T-cell (primary cell): ENCODE measurements at regions not wholly inside any gene's neighbourhood (a gene's known extent, or its start where the extent isn't known, plus 50 kb on each side); places are given as distances from the start of the nearest gene placed in this dataset.

Source experiments
- ATAC-seq, 4 experiments: fragments of 200-7000 bp in 3 of 4; fragments of 150-1000 bp in 1 of 4; cut with Tn5 transposase; replicated peaks in 1 of 4; 1 replicate in 3 of 4; 2 replicates in 1 of 4; pipeline ENCODE4 v1.10.0; 2021; ENCODE audit warnings: moderate library complexity in 3 of 4, mild to moderate bottlenecking in 2 of 4, moderate number of reproducible peaks in 1 of 4
- CTCF ChIA-PET, 2 donors: fragments of 300-600 bp; sonication (Branson Sonifier 250); formaldehyde crosslinking; loops; one replicate each; lab custom pipeline; 2022; ENCODE audit warnings: antibody characterized with exemption in 2 of 2; lab: Charles Lee
- POLR2A ChIA-PET, 2 donors: fragments of 300-600 bp; sonication (Branson Sonifier 250); formaldehyde crosslinking; loops; one replicate each; lab custom pipeline; 2022; ENCODE audit warnings: antibody characterized with exemption in 2 of 2; lab: Charles Lee
- DNase-seq, 35 experiments: peaks; one replicate each; pipeline versions ENCODE4 v3.0.0 to v3.0.0-alpha.2; 2013 to 2023
- H3K27ac ChIP-seq: one replicate; pipeline ENCODE4 v1.5.1; 2013; ENCODE audit warnings: low read length
- H3K27me3 ChIP-seq, 2 experiments: replicated peaks in 1 of 2; 1 replicate in 1 of 2; 2 replicates in 1 of 2; pipeline versions ENCODE4 v1.6.1 to v1.7.0; 2013; ENCODE audit warnings: low read length in 1 of 2, mixed read lengths in 1 of 2; ENCODE audit not compliant: control insufficient read depth in 2 of 2, insufficient read depth in 2 of 2; ENCODE audit errors: extremely low read depth in 1 of 2
- H3K36me3 ChIP-seq, 2 donors: 1 replicate in 1 of 2; 2 replicates in 1 of 2; pipeline versions ENCODE4 v1.6.1 to v1.7.0; 2013; ENCODE audit warnings: low read length in 1 of 2; ENCODE audit not compliant: control insufficient read depth in 2 of 2, insufficient read depth in 1 of 2; ENCODE audit errors: extremely low read depth in 1 of 2
- H3K4me1 ChIP-seq, 2 experiments: 1 replicate in 1 of 2; 2 replicates in 1 of 2; pipeline versions ENCODE4 v1.6.1 to v1.7.0; 2013; ENCODE audit warnings: low read length in 2 of 2, mixed read lengths in 1 of 2; ENCODE audit not compliant: insufficient read depth in 2 of 2, control insufficient read depth in 1 of 2; ENCODE audit errors: extremely low read depth in 1 of 2
- H3K4me3 ChIP-seq, 2 donors: 1 replicate in 1 of 2; 2 replicates in 1 of 2; pipeline versions ENCODE4 v1.5.1 to v1.7.0; 2013; ENCODE audit warnings: mild to moderate bottlenecking in 2 of 2, low read length in 1 of 2, moderate library complexity in 1 of 2; ENCODE audit not compliant: control insufficient read depth in 1 of 2; ENCODE audit errors: extremely low read depth in 1 of 2
- H3K9me3 ChIP-seq: 2 replicates; pipeline ENCODE4 v1.7.0; 2013
- H3K27ac Mint-ChIP-seq, 2 donors: one replicate each; pipeline ENCODE4 v1.8.0; 2020 to 2021; ENCODE audit warnings: mild to moderate bottlenecking in 2 of 2, mixed read lengths in 2 of 2
- H3K27me3 Mint-ChIP-seq, 2 donors: one replicate each; pipeline ENCODE4 v1.8.0; 2021 to 2022; ENCODE audit warnings: mixed read lengths in 2 of 2
- H3K36me3 Mint-ChIP-seq: one replicate; pipeline ENCODE4 v1.8.0; 2021; ENCODE audit warnings: mixed read lengths
- H3K4me1 Mint-ChIP-seq, 3 donors: one replicate each; pipeline ENCODE4 v1.8.0; 2020 to 2022; ENCODE audit warnings: mixed read lengths in 3 of 3, mild to moderate bottlenecking in 1 of 3
- H3K4me3 Mint-ChIP-seq, 3 donors: one replicate each; pipeline ENCODE4 v1.8.0; 2020 to 2022; ENCODE audit warnings: mild to moderate bottlenecking in 3 of 3, mixed read lengths in 3 of 3, moderate library complexity in 3 of 3
- H3K9me3 Mint-ChIP-seq, 3 donors: one replicate each; pipeline ENCODE4 v1.8.0; 2020 to 2022; ENCODE audit warnings: mixed read lengths in 3 of 3
- WGBS: methylation state at CpG from one replicate; pipeline ENCODE4 v1.1.5; 2013; ENCODE audit warnings: missing lambda C conversion rate; ENCODE audit not compliant: insufficient coverage; 5-methylcytosine and 5-hydroxymethylcytosine counted together

DNA sequence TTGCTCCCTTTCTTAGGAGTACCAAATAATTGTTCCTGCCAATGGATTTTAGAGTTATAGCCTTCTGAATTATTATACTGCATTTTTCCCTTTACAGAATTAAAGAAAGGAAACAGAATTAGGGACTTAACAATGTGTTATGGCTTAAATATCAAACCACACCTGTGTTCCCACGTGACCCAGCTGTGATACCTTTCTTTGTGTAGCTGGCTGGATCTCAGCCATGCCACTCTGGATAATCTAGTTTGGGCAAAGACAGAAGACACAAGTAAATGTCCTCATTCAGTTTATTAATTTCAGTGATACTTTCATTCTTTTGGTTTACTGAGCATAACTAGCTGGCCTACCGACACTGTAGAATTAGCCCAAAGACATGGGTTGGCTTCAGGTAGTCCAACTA lies 417.2 kb upstream of the ADAMTS16 start:
- H3K4me1 ChIP-seq = no peaks in the 10 kb centered on the region
- Mint-ChIP-seq H3K4me1 (no peaks in the 10 kb centered on the region), H3K27me3 (no peaks in the 10 kb centered on the region), H3K27ac (no peak overlapping the region), H3K36me3 (no peaks in the 10 kb centered on the region), H3K4me3 (no peak overlapping the region), H3K9me3 (peaks cover 6 to 27% (median 15%) of the 10 kb centered on the region in 3 donors)
- POLR2A ChIA-PET = no interaction called here
- CTCF ChIA-PET = no interaction called here
- ATAC-seq (no peak), DNase-seq (no peak)
- H3K27ac ChIP-seq = no peak overlapping the region
- no peaks in the 10 kb centered on the region for H3K9me3 ChIP-seq
- 57% methylated on average over 1 of the region's 2 CpGs for WGBS
- no peaks in the 10 kb centered on the region for H3K36me3 ChIP-seq
- H3K4me3 ChIP-seq = no peak overlapping the region
- H3K27me3 ChIP-seq = no peaks in the 10 kb centered on the region

DNA sequence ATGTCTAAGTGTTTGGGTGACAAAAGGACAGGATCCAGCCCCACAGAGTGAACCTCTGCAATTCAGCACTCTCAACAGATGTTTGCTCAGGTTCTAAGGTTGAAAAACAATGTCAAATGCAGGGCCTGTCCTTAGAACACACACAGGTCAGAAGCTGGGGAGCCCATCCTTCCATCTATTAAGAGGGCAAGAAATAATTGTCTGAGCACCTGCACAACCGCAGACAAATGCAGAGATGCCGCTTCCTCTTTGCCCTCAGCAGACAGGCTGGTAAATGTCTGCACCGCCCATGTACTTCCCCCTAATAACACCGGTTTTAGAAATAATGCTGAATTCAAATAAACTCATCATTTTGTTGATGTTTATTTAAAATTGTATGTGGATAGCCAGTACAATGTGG lies 414.5 kb upstream of the ADAMTS16 start:
- Histone ChIP-seq H3K4me1 (no peaks in the 10 kb centered on the region), H3K4me3 (no peak overlapping the region), H3K27ac (no peak overlapping the region), H3K9me3 (no peaks in the 10 kb centered on the region), H3K27me3 (no peaks in the 10 kb centered on the region), H3K36me3 (no peaks in the 10 kb centered on the region)
- no peaks in the 10 kb centered on the region for H3K4me1 Mint-ChIP-seq
- no peaks in the 10 kb centered on the region for H3K27me3 Mint-ChIP-seq
- H3K27ac Mint-ChIP-seq = no peak overlapping the region
- ChIA-PET POLR2A (no interaction called here), CTCF (no interaction called here)
- H3K9me3 Mint-ChIP-seq = peaks cover 4 to 17% (median 13%) of the 10 kb centered on the region in 3 donors
- WGBS = 83% methylated on average over 2 of the region's 4 CpGs
- DNase-seq (no peak), ATAC-seq (no peak)
- H3K4me3 Mint-ChIP-seq = no peak overlapping the region
- no peaks in the 10 kb centered on the region for H3K36me3 Mint-ChIP-seq

DNA sequence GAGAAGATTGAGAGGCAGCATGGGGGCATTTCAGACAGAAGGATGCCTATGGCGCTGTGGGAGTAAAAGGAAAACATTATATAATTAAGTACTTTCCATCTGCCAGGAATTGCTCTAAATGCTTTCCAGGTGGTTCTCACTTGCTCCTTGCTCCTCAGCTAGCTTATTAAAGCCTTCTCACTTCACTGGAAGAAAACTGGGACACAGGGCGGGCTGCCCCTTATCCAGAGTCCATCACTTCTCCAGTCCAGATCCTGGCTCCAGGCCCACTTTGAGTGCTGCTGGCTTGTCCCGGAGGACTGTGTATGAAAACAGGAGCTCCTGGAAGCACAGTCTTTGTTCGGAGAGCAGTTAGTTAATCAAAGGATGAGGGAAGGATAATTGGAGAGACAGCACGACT lies 409.9 kb upstream of the ADAMTS16 start:
- Histone ChIP-seq H3K9me3 (no peaks in the 10 kb centered on the region), H3K27me3 (no peaks in the 10 kb centered on the region), H3K27ac (no peak overlapping the region), H3K4me3 (no peak overlapping the region), H3K4me1 (no peaks in the 10 kb centered on the region), H3K36me3 (no peaks in the 10 kb centered on the region)
- Mint-ChIP-seq H3K4me1 (no peaks in the 10 kb centered on the region), H3K4me3 (no peak overlapping the region), H3K36me3 (no peaks in the 10 kb centered on the region), H3K27ac (no peak overlapping the region), H3K27me3 (no peaks in the 10 kb centered on the region), H3K9me3 (peaks cover 3 to 9% (median 5%) of the 10 kb centered on the region in 3 donors)
- WGBS = 60% methylated on average over 2 of the region's 5 CpGs
- ATAC-seq = no peak
- DNase-seq = no peak
- ChIA-PET POLR2A (no interaction called here), CTCF (no interaction called here)

DNA sequence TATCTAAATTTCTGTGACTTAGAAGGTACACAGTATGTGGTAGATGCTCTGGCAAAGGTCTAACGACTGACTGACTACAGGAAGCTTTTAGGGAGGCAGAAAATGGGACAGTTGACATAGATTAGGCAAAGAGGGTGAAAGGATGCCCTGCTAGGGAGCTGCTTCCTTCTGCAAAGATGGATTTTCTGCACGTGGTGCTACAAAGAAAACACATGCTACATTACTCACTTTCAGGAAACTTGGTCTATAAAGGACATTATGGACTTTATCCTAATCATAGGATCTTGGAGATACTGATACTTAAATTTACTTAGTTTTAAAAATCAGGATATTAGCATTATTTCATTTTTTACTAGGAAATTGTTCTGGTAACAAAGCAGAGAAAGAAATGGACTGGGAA lies 405.8 kb upstream of the ADAMTS16 start:
- Histone ChIP-seq H3K4me1 (no peaks in the 10 kb centered on the region), H3K36me3 (no peaks in the 10 kb centered on the region), H3K9me3 (no peaks in the 10 kb centered on the region), H3K4me3 (no peak overlapping the region), H3K27me3 (no peaks in the 10 kb centered on the region), H3K27ac (no peak overlapping the region)
- CTCF ChIA-PET = no interaction called here
- Mint-ChIP-seq H3K4me3 (no peak overlapping the region), H3K27ac (no peak overlapping the region), H3K9me3 (peaks cover 13 to 19% (median 17%) of the 10 kb centered on the region in 3 donors), H3K4me1 (no peaks in the 10 kb centered on the region), H3K27me3 (no peaks in the 10 kb centered on the region), H3K36me3 (no peaks in the 10 kb centered on the region)
- ATAC-seq (no peak), DNase-seq (no peak)
- POLR2A ChIA-PET = no interaction called here
- WGBS = 43% methylated on average over 1 of the region's 2 CpGs

DNA sequence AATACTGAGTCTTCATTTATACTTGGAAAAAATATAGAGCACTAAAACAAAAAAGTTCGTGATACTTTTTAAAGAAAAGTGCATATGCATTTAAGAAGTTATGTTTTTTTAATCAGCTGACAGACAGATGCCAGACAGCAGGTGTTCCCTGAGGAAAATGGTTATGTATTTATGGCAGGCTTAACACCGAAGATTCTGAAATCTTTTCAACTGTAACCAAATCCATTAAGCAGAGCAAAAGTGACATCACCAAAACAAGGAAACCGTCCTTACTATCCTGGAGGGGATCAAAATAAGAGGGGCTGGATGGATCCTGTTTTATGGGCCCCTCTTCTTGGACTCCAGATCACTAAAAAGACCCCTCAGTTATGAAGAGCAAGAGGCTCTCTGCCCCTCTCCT lies 404.9 kb upstream of the ADAMTS16 start:
- ChIA-PET CTCF (no interaction called here), POLR2A (no interaction called here)
- Histone ChIP-seq H3K36me3 (no peaks in the 10 kb centered on the region), H3K4me1 (no peaks in the 10 kb centered on the region), H3K4me3 (no peak overlapping the region), H3K9me3 (no peaks in the 10 kb centered on the region), H3K27ac (no peak overlapping the region), H3K27me3 (no peaks in the 10 kb centered on the region)
- Mint-ChIP-seq H3K4me1 (no peaks in the 10 kb centered on the region), H3K36me3 (no peaks in the 10 kb centered on the region), H3K4me3 (no peak overlapping the region), H3K27me3 (no peaks in the 10 kb centered on the region), H3K27ac (no peak overlapping the region), H3K9me3 (peaks cover 19 to 26% (median 22%) of the 10 kb centered on the region in 3 donors)
- no peak for ATAC-seq
- DNase-seq = no peak
- no CpG with 5 or more reads among the region's 3 CpGs for WGBS

DNA sequence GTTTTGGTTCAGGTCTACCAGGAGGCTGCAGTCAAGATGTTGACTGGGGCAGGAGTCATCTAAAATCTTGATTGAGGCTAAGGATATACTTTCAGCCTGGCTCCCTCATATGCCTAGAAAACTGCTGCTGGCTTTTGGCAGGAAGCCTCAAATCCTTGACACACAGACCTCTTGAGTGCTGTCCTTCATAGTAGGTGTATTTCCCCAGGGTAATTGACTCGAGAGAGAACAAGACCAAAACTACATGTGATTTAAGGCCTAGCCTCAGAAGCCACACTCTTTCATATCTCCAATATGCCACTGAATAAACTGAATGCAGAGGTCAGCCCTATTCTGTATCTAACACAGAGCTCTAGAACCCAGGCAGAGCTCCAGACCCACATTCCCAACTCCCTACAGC lies 402.3 kb upstream of the ADAMTS16 start:
- Mint-ChIP-seq H3K36me3 (no peaks in the 10 kb centered on the region), H3K4me1 (no peaks in the 10 kb centered on the region), H3K27me3 (no peaks in the 10 kb centered on the region), H3K9me3 (peaks cover 18 to 32% (median 25%) of the 10 kb centered on the region in 3 donors), H3K4me3 (no peak overlapping the region), H3K27ac (no peak overlapping the region)
- H3K4me3 ChIP-seq = no peak overlapping the region
- H3K27me3 ChIP-seq = no peaks in the 10 kb centered on the region
- H3K27ac ChIP-seq = no peak overlapping the region
- H3K36me3 ChIP-seq = no peaks in the 10 kb centered on the region
- CTCF ChIA-PET = no interaction called here
- no peaks in the 10 kb centered on the region for H3K9me3 ChIP-seq
- ATAC-seq (no peak), DNase-seq (no peak)
- no peaks in the 10 kb centered on the region for H3K4me1 ChIP-seq
- WGBS = 67% methylated on average over 1 of the region's 1 CpG
- POLR2A ChIA-PET = no interaction called here

DNA sequence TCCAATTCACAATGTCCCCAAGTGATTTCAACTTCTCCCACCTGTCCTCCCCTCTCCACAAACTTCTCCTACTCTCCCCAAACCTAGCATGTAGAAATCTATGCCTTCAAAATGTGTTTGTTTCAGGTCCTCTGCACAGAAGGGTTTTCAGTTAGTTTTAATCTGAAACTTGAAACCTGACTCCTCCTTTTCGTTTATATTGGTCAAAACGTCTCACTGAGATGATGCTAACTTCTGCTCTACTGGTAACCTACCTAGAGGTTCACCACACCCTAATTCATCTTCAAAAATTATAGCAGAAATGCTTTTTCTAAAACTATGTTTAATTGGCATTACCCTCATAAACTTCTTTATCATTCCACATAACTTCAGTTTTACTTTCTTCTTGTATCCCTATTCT lies 401.8 kb upstream of the ADAMTS16 start:
- no peak overlapping the region for H3K4me3 ChIP-seq
- Mint-ChIP-seq H3K27me3 (no peaks in the 10 kb centered on the region), H3K27ac (no peak overlapping the region), H3K9me3 (peaks cover 21 to 37% (median 25%) of the 10 kb centered on the region in 3 donors), H3K4me1 (no peaks in the 10 kb centered on the region), H3K4me3 (no peak overlapping the region), H3K36me3 (no peaks in the 10 kb centered on the region)
- no peak overlapping the region for H3K27ac ChIP-seq
- no peaks in the 10 kb centered on the region for H3K9me3 ChIP-seq
- no peaks in the 10 kb centered on the region for H3K27me3 ChIP-seq
- ATAC-seq (no peak), DNase-seq (no peak)
- no peaks in the 10 kb centered on the region for H3K36me3 ChIP-seq
- ChIA-PET POLR2A (no interaction called here), CTCF (no interaction called here)
- H3K4me1 ChIP-seq = no peaks in the 10 kb centered on the region
- 35% methylated on average over 2 of the region's 2 CpGs for WGBS
